ENCODE measurements at regions not wholly inside any gene's neighbourhood (a gene's known extent, or its start where the extent isn't known, plus 50 kb on each side); places are given as distances from the start of the nearest gene placed in this dataset.
"Not testable (repeated sequence)": the region's sequence is repeated elsewhere in the genome, so short reads cannot be mapped to it uniquely, and the experiment has no call there.

GRCh38 chr2:118593257-118593656 lies 254.2 kb downstream of the EN1 start:
- no peak overlapping the region for H3K4me3 Mint-ChIP-seq
- no peaks in the 10 kb centered on the region for H3K36me3 Mint-ChIP-seq
- no peaks in the 10 kb centered on the region for H3K9me3 Mint-ChIP-seq
- H3K27ac Mint-ChIP-seq = no peak overlapping the region
- H3K4me1 Mint-ChIP-seq = no peaks in the 10 kb centered on the region
- peaks cover 13% of the 10 kb centered on the region for H3K27me3 Mint-ChIP-seq

DNA sequence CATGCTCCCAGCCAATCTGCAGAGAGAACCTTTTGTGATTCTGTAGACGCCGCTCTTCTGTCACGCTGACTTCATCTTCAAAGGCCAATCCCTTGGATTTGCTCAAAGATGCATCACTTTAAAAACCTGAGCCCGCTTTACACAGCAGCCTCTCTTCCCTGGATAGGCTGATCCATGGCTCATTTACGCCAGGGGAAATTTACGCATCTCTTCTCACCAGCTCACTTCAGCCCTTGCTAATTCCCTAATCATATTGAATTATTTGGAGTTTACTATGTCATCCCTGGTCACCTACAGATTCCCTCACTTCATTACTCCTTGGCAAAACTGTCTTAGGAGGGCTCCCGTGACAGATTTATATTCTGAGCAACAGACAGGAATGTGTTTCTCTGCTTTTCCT lies 256.2 kb downstream of the EN1 start:
- H3K36me3 Mint-ChIP-seq = no peaks in the 10 kb centered on the region
- H3K4me3 Mint-ChIP-seq = no peak overlapping the region
- H3K27ac Mint-ChIP-seq = no peak overlapping the region
- H3K4me1 Mint-ChIP-seq = no peaks in the 10 kb centered on the region
- H3K9me3 Mint-ChIP-seq = no peaks in the 10 kb centered on the region
- peaks cover 15% of the 10 kb centered on the region for H3K27me3 Mint-ChIP-seq

GRCh38 chr2:118589721-118590120 lies 257.7 kb downstream of the EN1 start:
- Mint-ChIP-seq H3K36me3 (no peaks in the 10 kb centered on the region), H3K9me3 (no peaks in the 10 kb centered on the region), H3K27ac (no peak overlapping the region), H3K4me1 (no peaks in the 10 kb centered on the region), H3K27me3 (peaks cover 15% of the 10 kb centered on the region), H3K4me3 (no peak overlapping the region)

- Mint-ChIP-seq H3K27ac (no peak overlapping the region), H3K27me3 (peaks cover 15% of the 10 kb centered on the region), H3K9me3 (no peaks in the 10 kb centered on the region), H3K36me3 (no peaks in the 10 kb centered on the region), H3K4me1 (no peaks in the 10 kb centered on the region), H3K4me3 (no peak overlapping the region)
These were observed 258.6 kb downstream of the EN1 start for GRCh38 chr2:118588850-118589249.

GRCh38 chr2:118586312-118586711 lies 261.1 kb downstream of the EN1 start:
- Mint-ChIP-seq H3K36me3 (no peaks in the 10 kb centered on the region), H3K4me3 (no peak overlapping the region), H3K9me3 (no peaks in the 10 kb centered on the region), H3K27ac (no peak overlapping the region), H3K27me3 (peaks cover 12% of the 10 kb centered on the region), H3K4me1 (no peaks in the 10 kb centered on the region)

DNA sequence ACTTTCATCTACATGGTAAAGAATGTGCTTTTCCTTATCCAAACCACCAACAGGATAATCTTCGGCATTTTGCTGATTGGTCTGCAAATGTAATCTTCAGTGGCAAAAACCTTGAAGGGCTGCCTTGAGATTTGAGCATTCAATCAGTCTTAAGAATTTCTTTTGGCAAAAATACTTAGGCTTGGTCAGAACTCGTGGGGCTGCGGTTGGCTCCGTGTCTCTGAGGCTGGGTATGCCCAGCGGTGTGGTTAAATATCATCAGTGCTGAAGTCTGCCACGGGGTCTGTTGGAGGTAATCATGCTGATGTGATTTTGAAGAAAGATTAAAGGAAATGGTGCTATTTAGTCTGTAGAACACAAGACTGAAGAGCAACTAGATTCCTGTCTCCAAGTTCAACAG lies 262.6 kb downstream of the EN1 start:
- H3K9me3 Mint-ChIP-seq = no peaks in the 10 kb centered on the region
- H3K4me3 Mint-ChIP-seq = no peak overlapping the region
- no peaks in the 10 kb centered on the region for H3K36me3 Mint-ChIP-seq
- H3K27me3 Mint-ChIP-seq = peaks cover 10% of the 10 kb centered on the region
- no peak overlapping the region for H3K27ac Mint-ChIP-seq
- H3K4me1 Mint-ChIP-seq = no peaks in the 10 kb centered on the region

- H3K27me3 Mint-ChIP-seq = peaks cover 7% of the 10 kb centered on the region
These were observed 263.2 kb downstream of the EN1 start for GRCh38 chr2:118584062-118584749.

DNA sequence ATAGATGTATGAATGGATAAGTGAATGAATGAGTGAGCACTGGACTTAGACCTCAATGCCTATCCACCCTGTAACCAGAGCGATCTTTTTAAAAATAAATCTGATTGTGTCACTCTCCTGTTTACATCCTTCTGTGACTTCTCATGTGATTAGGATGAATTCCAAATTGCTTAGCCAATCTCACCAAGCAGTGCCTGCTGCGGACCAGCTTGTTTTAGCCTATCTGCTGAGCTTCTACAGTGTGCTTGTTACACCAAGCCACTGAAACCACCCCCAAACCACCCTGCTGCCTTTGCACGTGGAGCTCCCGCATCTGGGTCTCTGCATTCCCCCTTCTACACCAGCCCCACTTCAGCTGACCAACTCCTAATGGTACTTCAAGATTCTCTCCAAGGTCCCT lies 265.4 kb downstream of the EN1 start:
- H3K4me1 Mint-ChIP-seq = no peaks in the 10 kb centered on the region
- no peaks in the 10 kb centered on the region for H3K9me3 Mint-ChIP-seq
- no peaks in the 10 kb centered on the region for H3K36me3 Mint-ChIP-seq
- H3K27me3 Mint-ChIP-seq = peaks cover 7% of the 10 kb centered on the region
- no peak overlapping the region for H3K27ac Mint-ChIP-seq
- H3K4me3 Mint-ChIP-seq = no peak overlapping the region

More at GRCh38 chr2:118584062-118584749, 263.2 kb downstream of the EN1 start:
- Mint-ChIP-seq H3K9me3 (no peaks in the 10 kb centered on the region), H3K4me1 (no peaks in the 10 kb centered on the region), H3K4me3 (no peak overlapping the region), H3K36me3 (no peaks in the 10 kb centered on the region), H3K27ac (no peak overlapping the region)

DNA sequence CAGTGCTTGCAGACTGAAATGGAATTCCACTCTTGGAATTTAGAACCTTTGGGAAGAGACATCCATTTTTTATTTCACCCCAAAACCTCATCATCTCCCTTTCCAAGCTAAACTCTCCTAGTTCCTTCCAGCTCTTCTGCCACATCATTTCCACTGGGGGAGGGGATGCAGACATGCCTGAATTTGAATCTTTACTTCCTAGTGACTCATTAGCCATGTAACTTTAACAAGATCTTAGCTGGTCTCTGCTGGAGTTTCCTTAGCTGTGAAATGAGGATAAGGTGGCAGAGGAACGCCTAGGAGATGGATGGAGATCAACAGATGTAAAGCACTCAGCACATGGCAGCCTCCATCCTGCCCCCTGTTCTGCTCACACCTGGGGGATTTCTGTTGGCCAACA lies 266.8 kb downstream of the EN1 start:
- Mint-ChIP-seq H3K4me3 (no peak overlapping the region), H3K36me3 (no peaks in the 10 kb centered on the region), H3K27me3 (peaks cover 4% of the 10 kb centered on the region), H3K27ac (no peak overlapping the region), H3K9me3 (no peaks in the 10 kb centered on the region), H3K4me1 (no peaks in the 10 kb centered on the region)

- H3K9me3 Mint-ChIP-seq = no peaks in the 10 kb centered on the region
- no peak overlapping the region for H3K4me3 Mint-ChIP-seq
- H3K27me3 Mint-ChIP-seq = peaks cover 4% of the 10 kb centered on the region
- no peak overlapping the region for H3K27ac Mint-ChIP-seq
- H3K4me1 Mint-ChIP-seq = no peaks in the 10 kb centered on the region
- H3K36me3 Mint-ChIP-seq = no peaks in the 10 kb centered on the region
These were observed 267.3 kb downstream of the EN1 start for GRCh38 chr2:118580107-118580506.

DNA sequence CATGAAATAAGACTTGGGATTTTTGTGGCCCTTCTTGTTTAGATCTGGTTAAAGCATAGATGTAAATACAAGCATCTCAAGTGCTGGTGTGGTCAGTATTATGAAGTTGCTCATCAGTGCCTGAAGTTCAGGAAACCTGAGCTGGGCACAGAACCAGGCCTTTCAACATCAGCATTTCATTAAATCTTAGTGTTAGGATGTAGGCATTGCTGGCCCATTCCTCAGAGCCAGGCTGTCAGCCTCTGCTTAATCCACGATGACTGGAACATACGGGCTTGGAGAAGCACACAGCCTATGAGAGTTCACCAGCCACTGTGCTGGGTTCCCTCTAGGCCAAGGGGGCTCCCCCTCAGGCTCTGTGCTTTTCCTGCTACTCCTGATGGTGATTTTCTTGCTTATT lies 270.2 kb downstream of the EN1 start:
- no peak overlapping the region for H3K4me3 Mint-ChIP-seq
- no peaks in the 10 kb centered on the region for H3K9me3 Mint-ChIP-seq
- no peak overlapping the region for H3K27ac Mint-ChIP-seq
- no peaks in the 10 kb centered on the region for H3K4me1 Mint-ChIP-seq
- H3K36me3 Mint-ChIP-seq = no peaks in the 10 kb centered on the region
- H3K27me3 Mint-ChIP-seq = peaks cover 4% of the 10 kb centered on the region

DNA sequence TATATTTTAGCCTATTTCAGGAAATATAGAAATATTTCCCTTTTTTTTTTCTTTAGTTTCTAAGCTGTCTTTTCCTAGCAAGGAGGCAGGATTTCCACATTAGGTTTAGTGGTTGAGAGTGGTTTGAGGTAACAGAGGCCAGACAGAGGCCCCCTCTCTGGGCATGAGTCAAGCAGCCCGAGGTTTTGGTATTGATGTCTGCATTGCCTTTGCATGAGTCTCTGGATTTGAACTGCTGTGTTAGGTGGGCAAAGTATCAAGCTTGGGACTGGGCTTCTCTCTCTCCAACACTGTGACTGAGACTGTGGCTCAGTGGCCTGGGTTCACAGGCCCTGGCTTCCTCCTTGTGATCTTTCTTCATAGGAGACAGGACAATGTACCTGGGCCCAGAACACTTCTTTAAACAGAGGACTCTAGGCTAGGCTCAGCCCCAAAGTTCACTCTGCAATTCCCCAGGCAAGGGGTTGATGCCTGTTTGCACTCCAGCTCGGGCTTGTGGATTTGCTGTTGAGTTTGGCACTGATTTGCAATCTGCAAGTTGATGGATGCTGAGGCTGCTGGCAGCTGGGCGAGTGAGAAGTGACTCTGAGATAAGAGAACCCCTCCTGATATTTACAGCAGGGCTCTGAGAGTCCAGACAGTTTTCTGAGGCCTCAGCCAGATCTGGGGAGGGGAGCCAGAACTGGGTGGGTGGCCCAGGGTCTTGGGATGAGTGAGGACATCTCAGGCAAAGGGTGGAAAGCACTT lies 271.2 kb downstream of the EN1 start:
- Mint-ChIP-seq H3K4me3 (no peak overlapping the region), H3K27ac (no peak overlapping the region), H3K36me3 (no peaks in the 10 kb centered on the region), H3K4me1 (no peaks in the 10 kb centered on the region), H3K27me3 (peaks cover 4% of the 10 kb centered on the region), H3K9me3 (no peaks in the 10 kb centered on the region)

DNA sequence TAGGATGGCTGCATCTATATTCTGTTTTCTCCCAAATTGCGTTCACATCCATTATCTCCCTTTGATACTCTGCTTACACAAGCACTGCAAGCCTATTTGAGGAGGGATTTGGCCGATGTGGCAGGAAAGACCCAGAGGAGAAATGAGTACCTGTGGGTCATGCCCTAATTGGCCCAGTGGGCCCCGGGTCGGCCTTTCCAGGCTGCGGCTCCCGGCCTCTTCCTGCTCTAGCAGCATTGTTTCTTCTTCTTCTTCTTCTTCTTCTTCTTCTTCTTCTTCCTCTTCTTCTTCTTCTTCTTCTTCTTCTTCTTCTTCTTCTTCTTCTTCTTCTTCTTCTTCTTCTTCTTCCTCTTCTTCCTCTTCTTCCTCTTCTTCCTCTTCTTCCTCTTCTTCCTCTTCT lies 275.1 kb downstream of the EN1 start:
- H3K36me3 Mint-ChIP-seq, H3K4me1 Mint-ChIP-seq, H3K9me3 Mint-ChIP-seq, H3K27ac Mint-ChIP-seq, H3K27me3 Mint-ChIP-seq, H3K4me3 Mint-ChIP-seq: not testable (repeated sequence)

- Mint-ChIP-seq H3K9me3 (no peaks in the 10 kb centered on the region), H3K27me3 (peaks cover 2% of the 10 kb centered on the region), H3K36me3 (no peaks in the 10 kb centered on the region), H3K27ac (no peak overlapping the region), H3K4me3 (no peak overlapping the region), H3K4me1 (no peaks in the 10 kb centered on the region)
These were observed 277.4 kb downstream of the EN1 start for GRCh38 chr2:118569876-118570535.

DNA sequence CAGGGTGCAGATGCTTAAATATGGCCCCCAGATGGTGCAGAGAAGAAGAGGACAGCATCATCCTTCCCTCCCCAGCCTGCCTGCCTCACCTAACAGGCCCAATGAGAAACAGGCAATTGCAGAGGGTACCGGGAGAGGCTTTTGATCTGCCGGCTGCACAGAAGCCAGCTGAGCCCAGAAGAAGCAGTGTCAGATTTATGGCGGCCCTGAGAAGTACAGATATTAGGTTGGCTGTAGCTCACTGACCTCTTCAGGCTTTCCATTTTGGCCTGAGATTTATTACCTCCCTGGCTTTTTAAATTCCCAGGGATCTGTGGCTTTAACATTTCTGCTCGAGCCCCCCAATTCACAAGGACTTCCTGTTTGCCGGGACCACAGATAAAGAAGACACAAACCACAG lies 278.7 kb downstream of the EN1 start:
- no peaks in the 10 kb centered on the region for H3K9me3 Mint-ChIP-seq

DNA sequence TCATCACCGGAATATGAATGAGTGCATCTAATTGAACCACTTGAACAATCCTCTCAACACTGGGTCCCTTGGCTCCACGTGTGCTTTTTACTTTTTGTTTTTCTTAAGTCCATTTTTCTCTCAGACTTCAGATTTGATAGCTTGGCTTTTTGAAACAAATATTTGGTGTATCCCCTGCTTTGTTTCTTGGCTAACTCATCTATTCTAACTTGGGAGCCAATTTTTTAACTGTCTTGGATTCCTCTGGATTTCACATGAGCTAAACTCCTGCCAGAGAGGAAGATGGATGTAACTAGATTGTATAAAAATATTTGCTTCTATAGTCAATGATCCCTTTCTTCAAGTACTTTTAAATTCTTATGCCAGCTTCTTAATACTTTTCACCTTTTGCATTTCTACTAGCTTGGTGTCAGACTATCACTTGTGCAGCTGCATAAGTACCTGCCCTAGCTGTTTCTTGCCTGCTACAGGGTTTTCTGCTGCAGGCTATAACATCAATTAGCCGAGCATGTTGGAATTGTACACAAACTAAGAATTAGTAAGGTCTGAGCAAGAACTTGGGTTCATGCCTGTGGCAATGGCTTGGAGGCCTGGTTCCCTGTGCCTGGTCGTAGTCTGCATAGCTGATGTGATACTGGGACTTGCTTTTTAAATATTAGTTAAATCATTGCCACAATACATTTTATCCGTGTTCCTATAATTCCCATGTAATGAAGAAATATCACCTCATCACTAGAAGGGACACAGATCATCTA lies 281.5 kb downstream of the EN1 start:
- H3K27ac Mint-ChIP-seq = no peak overlapping the region
- peaks cover 2% of the 10 kb centered on the region for H3K27me3 Mint-ChIP-seq
- no peaks in the 10 kb centered on the region for H3K9me3 Mint-ChIP-seq

More for the DNA sequence above, 278.7 kb downstream of the EN1 start:
- Mint-ChIP-seq H3K36me3 (no peaks in the 10 kb centered on the region), H3K4me3 (no peak overlapping the region), H3K27ac (no peak overlapping the region), H3K4me1 (no peaks in the 10 kb centered on the region), H3K27me3 (peaks cover 2% of the 10 kb centered on the region)

More for the DNA sequence above, 281.5 kb downstream of the EN1 start:
- Mint-ChIP-seq H3K4me1 (no peaks in the 10 kb centered on the region), H3K4me3 (no peak overlapping the region), H3K36me3 (no peaks in the 10 kb centered on the region)

All from activated naive CD4-positive, alpha-beta T cell treated with anti-CD3 and anti-CD28 coated beads, Interleukin-2, amount 50 U/mL, for 24 hours (primary cell).